ENCODE measurements at regions not wholly inside any gene's neighbourhood (a gene's known extent, or its start where the extent isn't known, plus 50 kb on each side); places are given as distances from the start of the nearest gene placed in this dataset.
"Not testable (repeated sequence)": the region's sequence is repeated elsewhere in the genome, so short reads cannot be mapped to it uniquely, and the experiment has no call there.

DNA sequence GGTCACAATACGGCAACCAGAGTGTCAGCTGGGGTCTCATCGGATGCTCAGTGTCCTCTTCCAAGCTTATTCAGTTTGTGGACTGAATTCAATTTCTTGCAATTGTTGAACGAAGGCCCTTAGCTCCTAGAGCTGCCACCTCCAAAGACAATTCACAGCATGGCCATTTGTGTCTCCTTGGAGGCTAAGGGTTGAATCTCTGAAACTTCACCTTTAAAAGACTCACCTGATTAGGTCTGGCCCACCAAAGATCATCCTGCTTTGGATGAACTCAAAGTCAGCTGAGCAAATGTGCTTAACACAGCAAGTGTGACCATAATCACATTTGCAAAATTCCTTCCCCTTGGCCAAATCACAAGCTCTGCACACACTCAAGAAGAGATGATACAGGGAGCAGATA is 175.9 kb downstream of the OTOP1 start:
- not testable (repeated sequence) for DNase-seq

DNA sequence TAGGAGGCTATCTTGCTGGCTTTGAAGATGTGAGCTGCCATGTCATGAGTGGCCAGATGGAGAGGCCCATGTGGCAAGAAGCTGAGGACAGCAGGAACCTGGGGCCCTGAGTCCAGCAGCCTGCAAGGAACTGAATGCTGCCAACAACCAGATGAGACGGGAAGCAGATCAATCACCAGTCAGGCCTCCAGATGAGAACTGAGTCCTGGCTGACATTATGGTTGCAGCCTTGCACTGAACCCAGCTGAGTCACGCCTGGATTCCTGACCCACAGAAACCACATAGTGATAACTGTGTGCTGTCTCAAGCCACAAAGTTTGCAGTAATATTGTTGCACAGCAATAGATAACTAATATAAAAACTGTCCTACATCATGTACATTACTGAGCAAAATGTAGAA is 173.8 kb downstream of the OTOP1 start:
- DNase-seq: not testable (repeated sequence)

DNA sequence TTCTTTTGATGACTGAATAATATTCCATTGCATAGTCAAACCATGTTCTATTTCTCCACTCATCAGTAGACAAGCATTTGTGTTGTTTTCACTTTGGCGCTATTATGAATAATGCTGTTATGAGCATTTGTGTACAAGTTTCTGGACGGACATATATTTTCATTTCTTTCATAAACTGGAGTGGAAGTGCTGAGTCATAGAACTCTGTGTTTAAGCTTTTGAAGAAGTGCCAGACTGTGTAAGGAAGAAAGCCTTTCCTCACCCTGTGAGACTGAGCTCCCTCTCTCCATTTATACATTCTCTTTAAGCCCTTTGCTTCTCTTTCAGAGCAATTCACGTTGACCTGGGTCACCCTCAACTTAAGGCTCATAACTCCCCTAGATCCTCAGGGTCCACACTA is 169.5 kb downstream of the OTOP1 start:
- DNase-seq: not testable (repeated sequence)

DNA sequence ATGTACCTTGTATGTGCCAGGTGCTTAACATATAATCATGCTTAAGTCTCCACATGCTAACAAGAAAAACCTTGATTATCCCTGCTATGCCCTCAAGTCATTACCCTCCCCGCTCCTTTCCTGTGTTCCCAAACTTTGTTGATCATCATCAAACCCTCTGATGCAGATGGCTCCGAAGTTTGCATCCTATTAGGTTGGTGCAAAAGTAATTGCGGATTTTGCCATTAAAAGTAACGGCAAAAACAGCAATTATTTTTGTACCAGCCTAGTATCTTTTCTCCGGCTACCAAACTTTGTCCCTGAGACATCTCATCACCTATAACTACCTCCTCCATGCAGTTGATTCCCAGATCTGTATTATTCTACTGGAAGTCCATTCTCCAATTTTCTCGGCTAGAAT is 142.6 kb downstream of the OTOP1 start:
- not testable (repeated sequence) for DNase-seq

DNA sequence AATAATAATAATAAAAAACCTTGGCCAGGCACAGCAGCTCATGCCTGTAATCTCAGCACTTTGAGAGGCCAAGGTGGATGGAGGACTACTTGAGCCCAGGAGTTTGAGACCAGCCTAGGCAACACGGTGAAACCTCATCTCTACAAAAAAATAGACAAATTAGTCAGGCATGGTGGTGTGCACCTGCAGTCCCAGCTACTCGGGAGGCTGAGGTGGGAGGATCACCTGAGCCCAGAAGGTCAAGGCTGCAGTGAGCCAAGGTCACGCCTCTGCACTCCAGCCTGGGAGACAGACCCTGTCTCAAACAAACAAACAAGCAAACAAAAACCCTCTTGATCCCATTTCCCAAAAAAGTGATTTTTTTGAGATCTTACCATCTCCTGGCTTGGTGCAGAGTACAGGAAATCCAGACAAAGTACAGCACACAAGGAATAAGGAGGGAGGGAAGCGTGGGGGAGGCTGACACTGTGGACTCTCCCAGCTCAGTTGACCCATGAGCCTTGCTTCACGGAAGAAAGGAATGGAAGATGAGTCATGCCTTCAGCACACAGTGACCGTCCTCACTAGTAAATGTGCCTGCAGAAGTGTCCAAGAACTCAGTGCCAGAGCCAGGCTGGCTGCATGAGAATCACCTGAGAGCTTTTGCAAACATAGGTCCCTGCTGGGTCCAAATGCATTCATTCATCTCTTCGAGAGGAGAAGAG is 136.9 kb downstream of the OTOP1 start:
- not testable (repeated sequence) for DNase-seq

DNA sequence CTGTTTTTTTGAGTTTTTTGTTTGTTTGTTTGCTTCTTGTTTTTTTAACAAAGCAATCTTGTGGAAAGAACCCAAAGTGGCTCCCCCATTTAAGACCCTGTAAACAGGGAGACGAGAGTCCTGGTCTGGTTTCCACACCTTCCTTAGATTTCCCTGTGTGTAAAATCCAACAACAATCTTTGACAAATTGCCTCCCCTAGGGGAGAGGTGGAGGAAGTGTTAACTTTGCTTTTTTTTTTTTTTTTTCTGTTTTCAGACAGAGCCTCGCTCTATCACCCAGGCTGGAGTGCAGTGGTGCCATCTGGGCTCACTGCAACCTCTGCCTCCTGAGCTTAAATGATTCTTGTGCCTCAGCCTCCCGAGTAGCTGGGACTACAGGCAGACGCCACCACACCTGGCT is 136.0 kb downstream of the OTOP1 start:
- not testable (repeated sequence) for DNase-seq

DNA sequence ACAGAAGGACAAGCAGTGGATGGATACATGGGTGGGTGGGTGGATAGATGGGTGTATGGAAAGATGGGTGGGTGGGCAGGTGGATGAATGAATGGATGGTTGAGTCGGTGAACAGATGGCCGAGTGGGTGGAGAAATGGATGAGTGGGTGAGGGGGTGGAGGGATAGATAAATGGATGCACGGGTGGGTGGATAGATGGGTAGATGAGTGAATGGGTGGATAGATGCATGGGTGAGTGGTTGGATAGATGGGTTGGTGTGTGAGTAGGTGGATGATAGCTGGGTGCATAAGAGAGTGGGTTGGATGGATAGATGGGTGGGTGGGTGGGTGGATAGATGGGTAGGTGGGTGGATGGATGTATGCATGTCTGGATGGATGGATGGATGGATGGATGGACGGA is 134.6 kb downstream of the OTOP1 start:
- not testable (repeated sequence) for DNase-seq

DNA sequence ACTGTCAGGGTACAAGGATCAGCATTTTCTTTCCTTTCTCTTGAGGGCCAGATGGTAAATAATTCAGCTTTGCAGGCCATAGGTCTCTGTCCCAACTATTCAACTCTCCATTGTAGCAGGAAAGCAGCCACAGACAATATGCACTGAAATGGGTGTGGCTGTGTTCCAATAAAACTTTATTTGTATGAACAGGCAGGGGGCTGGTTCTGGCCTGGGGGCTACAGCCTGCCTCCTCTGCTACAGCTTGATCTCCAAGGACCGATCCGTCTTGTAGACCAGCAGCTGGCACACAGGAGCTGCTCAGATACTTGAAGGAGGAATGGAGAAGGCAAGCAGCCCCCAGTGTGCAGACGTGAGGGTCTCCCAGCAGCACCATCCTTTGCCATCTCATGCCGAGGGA is 127.1 kb downstream of the OTOP1 start:
- not testable (repeated sequence) for DNase-seq

DNA sequence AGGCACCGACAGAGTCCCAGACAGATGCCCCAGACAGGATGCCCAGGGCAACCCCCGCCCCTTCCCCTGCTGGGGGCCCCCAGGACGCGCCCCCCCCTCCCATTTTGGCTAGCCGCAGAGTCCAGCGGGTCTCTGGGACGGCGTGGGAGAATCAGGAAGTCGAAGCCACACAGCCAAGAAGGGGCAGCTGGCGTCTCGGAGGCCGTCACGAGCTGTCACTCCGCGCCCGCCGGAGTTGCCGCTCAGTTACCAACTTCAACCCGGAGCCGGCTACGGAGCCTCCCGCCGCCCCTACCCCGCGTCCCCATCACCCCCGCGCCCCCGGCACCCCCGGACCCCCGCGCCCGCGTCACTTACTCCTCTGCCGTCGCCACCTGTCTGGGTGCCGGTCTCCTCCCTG is 119.8 kb downstream of the OTOP1 start:
- DNase-seq: not testable (repeated sequence)

DNA sequence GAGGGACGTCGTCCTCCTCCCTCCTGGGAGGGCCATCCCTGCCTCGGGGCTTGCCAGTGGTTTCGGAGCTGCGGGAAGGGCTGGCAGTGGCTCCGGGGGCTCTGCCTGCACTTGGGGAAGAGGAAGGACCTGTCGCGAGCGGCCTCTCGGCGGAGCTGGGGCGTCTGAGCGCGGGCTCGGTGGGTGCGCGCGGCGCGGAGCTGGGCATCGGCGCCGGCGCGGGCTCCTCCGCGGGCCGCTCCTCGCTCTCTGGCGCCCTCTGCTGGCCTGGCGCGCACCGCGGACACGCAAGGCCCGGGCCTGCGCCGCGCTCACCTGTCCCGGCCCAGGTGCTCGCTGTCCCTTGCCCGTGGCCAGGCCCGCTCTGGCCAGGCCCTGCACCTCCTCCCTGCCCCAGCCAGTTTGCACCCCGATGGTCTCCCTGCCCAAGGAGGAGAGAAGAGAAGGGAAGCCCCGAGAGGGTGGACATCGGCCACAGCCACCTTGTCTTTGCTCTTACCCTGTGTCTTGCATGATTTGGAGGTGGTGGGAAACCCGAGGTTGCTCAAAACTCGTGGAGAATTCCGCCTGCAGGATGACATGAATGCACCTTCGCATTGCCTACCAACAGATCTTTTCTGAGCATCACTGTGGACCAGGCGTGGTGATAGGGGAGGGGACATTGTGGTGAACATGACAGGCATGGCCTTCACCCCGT is 119.2 kb downstream of the OTOP1 start:
- DNase-seq: peak; percentile 44

DNA sequence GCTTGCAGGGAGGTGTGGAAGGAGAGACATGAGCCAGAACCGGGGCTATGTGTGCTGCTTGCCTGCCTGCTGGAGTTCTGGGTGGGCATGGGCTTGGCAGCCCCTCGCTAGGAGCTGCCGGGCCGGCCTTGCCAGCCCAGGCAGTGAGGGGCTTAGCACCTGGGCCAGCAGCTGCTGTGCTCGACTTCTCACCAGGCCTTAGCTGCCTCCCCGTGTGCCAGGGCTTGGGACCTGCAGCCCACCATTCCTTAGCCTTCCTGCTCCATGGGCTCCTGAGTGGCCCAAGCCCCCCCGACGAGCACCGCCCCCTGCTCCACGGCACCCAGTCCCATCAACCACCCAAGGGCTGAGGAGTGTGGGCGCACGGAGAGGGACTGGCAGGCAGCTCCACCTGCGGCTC is 111.3 kb downstream of the OTOP1 start:
- DNase-seq: not testable (repeated sequence)

DNA sequence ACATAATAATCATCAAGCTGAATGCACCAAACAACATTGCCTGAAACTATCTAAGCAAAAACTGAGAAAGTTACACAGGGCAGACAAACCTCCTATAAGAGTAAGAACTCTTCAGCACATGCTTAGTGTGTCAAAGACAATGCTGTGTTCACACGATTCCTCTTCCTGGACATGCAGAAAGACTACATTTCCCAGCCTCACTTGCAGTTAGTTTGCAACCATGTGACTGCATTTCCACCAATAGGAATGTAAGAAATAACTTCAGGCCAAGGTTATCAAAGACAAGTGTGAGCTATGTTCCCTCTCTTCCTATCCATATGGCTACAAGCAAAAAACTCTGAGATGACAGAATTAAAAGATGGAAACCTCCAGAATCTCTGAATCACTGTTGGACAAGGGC is 109.8 kb downstream of the OTOP1 start:
- not testable (repeated sequence) for DNase-seq

DNA sequence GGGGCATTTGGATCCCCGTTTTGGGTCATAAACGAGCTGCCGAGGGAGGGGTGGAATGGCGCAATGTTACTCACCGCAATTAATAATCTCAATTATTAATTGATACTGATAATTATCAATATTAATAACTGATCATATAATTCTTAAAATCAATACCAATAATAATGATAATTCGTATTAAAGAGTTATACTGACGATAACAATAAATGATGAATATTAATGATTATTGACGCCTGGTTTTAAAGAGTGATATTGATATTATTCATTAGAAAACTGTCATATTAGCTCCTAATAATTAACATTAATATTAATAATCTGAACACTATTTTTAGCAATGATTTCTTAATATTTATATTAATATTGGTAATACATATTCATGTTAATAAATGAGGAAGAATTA is 92.4 kb downstream of the OTOP1 start:
- DNase-seq: not testable (repeated sequence)

DNA sequence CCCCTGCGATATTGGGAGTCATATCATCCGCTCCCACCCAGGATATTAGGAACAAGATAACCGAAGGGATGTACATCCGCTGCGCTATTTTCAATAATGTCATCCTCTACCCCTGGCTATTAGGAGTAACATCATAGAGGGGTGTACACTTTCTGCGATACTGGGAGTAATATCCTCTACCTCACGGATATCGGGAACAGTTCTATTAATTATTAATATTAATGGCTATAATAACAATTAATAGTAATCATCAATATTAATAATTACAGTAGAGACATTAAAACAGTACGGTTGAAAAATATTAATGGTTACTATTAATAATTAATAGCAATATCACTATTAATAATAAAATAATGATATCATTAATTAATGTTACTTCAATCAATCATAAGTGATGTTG is 90.1 kb downstream of the OTOP1 start:
- not testable (repeated sequence) for DNase-seq

All from NCI-H1105 (cell line).